ENCODE measurements at regions not wholly inside any gene's neighbourhood (a gene's known extent, or its start where the extent isn't known, plus 50 kb on each side); places are given as distances from the start of the nearest gene placed in this dataset.

GRCh38 chr14:81903477-81903876, 369.8 kb upstream of the SEL1L start:
- H3K36me3 ChIP-seq (ENCODE audit: control insufficient read depth in 1 of 2, insufficient read depth in 2 of 2, low read length in 1 of 2) = no peaks in the 10 kb centered on the region
- H3K9me3 ChIP-seq (ENCODE audit: control insufficient read depth, low read length) = peaks cover 3% of the 10 kb centered on the region
- DNase-seq = peak in 1 of 2 donors; percentile 65
- no peak overlapping the region for H3K27ac ChIP-seq (ENCODE audit: low read depth in 1 of 2, low read length in 2 of 2)
- H3K4me3 ChIP-seq (ENCODE audit: low read length in 2 of 2) = no peak overlapping the region
- H3K4me1 ChIP-seq (ENCODE audit: control insufficient read depth in 1 of 2, insufficient read depth in 2 of 2, low read length in 2 of 2) = no peaks in the 10 kb centered on the region
- 84 to 86% methylated on average over 5 of the region's 5 CpGs for WGBS, 2 donors
- intact Hi-C loops (cut with DNase I) = no loop called here
- no peak for ATAC-seq (ENCODE audit: low FRiP score)
- no peaks in the 10 kb centered on the region for H3K27me3 ChIP-seq (ENCODE audit: control insufficient read depth in 1 of 2, insufficient read depth in 2 of 2, low read length in 1 of 2)

GRCh38 chr14:81927070-81927469, 393.4 kb upstream of the SEL1L start:
- no peaks in the 10 kb centered on the region for H3K36me3 ChIP-seq (ENCODE audit: control insufficient read depth in 1 of 2, insufficient read depth in 2 of 2, low read length in 1 of 2)
- no peak overlapping the region for H3K4me3 ChIP-seq (ENCODE audit: low read length in 2 of 2)
- intact Hi-C loops (cut with DNase I) = no loop called here
- H3K27ac ChIP-seq (ENCODE audit: low read depth in 1 of 2, low read length in 2 of 2) = no peak overlapping the region
- no peaks in the 10 kb centered on the region for H3K9me3 ChIP-seq (ENCODE audit: control insufficient read depth, low read length)
- WGBS, 2 donors = 0 to 5% methylated on average over 1 of the region's 1 CpG
- ATAC-seq (ENCODE audit: low FRiP score) = no peak
- DNase-seq = no peak
- H3K4me1 ChIP-seq (ENCODE audit: control insufficient read depth in 1 of 2, insufficient read depth in 2 of 2, low read length in 2 of 2) = no peaks in the 10 kb centered on the region
- H3K27me3 ChIP-seq (ENCODE audit: control insufficient read depth in 1 of 2, insufficient read depth in 2 of 2, low read length in 1 of 2) = no peaks in the 10 kb centered on the region

- Histone ChIP-seq H3K4me3 (ENCODE audit: low read length in 2 of 2) (no peak overlapping the region), H3K27me3 (ENCODE audit: control insufficient read depth in 1 of 2, insufficient read depth in 2 of 2, low read length in 1 of 2) (peaks cover 0 to 2% of the 10 kb centered on the region in 2 donors), H3K27ac (ENCODE audit: low read depth in 1 of 2, low read length in 2 of 2) (no peak overlapping the region), H3K36me3 (ENCODE audit: control insufficient read depth in 1 of 2, insufficient read depth in 2 of 2, low read length in 1 of 2) (no peaks in the 10 kb centered on the region), H3K4me1 (ENCODE audit: control insufficient read depth in 1 of 2, insufficient read depth in 2 of 2, low read length in 2 of 2) (peaks cover 1 to 7% of the 10 kb centered on the region in 2 donors), H3K9me3 (ENCODE audit: control insufficient read depth, low read length) (no peaks in the 10 kb centered on the region)
- ATAC-seq (ENCODE audit: low FRiP score) = no peak
- no peak for DNase-seq
- WGBS, 2 donors = 78 to 83% methylated on average over 1 of the region's 1 CpG
- intact Hi-C loops (cut with DNase I) = no loop called here
These were observed 398.2 kb upstream of the SEL1L start for GRCh38 chr14:81931828-81932227.

GRCh38 chr14:81936348-81936747, 402.7 kb upstream of the SEL1L start:
- ATAC-seq (ENCODE audit: low FRiP score) = no peak
- WGBS, 2 donors = 3 to 12% methylated on average over 1 of the region's 1 CpG
- H3K36me3 ChIP-seq (ENCODE audit: control insufficient read depth in 1 of 2, insufficient read depth in 2 of 2, low read length in 1 of 2) = no peaks in the 10 kb centered on the region
- intact Hi-C loops (cut with DNase I) = no loop called here
- H3K27me3 ChIP-seq (ENCODE audit: control insufficient read depth in 1 of 2, insufficient read depth in 2 of 2, low read length in 1 of 2) = peaks cover 0 to 2% of the 10 kb centered on the region in 2 donors
- no peak overlapping the region for H3K27ac ChIP-seq (ENCODE audit: low read depth in 1 of 2, low read length in 2 of 2)
- H3K4me1 ChIP-seq (ENCODE audit: control insufficient read depth in 1 of 2, insufficient read depth in 2 of 2, low read length in 2 of 2) = peaks cover 1 to 10% of the 10 kb centered on the region in 2 donors
- H3K4me3 ChIP-seq (ENCODE audit: low read length in 2 of 2) = no peak overlapping the region
- no peaks in the 10 kb centered on the region for H3K9me3 ChIP-seq (ENCODE audit: control insufficient read depth, low read length)
- DNase-seq = no peak

- Histone ChIP-seq H3K27ac (ENCODE audit: low read depth in 1 of 2, low read length in 2 of 2) (no peak overlapping the region), H3K9me3 (ENCODE audit: control insufficient read depth, low read length) (no peaks in the 10 kb centered on the region), H3K27me3 (ENCODE audit: control insufficient read depth in 1 of 2, insufficient read depth in 2 of 2, low read length in 1 of 2) (peaks cover 0 to 2% of the 10 kb centered on the region in 2 donors), H3K4me3 (ENCODE audit: low read length in 2 of 2) (no peak overlapping the region), H3K36me3 (ENCODE audit: control insufficient read depth in 1 of 2, insufficient read depth in 2 of 2, low read length in 1 of 2) (no peaks in the 10 kb centered on the region), H3K4me1 (ENCODE audit: control insufficient read depth in 1 of 2, insufficient read depth in 2 of 2, low read length in 2 of 2) (peaks cover 1 to 10% of the 10 kb centered on the region in 2 donors)
- WGBS, 2 donors = 9 to 11% methylated on average over 1 of the region's 1 CpG
- ATAC-seq (ENCODE audit: low FRiP score) (no peak), DNase-seq (no peak)
- intact Hi-C loops (cut with DNase I) = no loop called here
These were observed 403.2 kb upstream of the SEL1L start for GRCh38 chr14:81936902-81937301.

GRCh38 chr14:81938341-81938740, 404.7 kb upstream of the SEL1L start:
- Histone ChIP-seq H3K4me3 (ENCODE audit: low read length in 2 of 2) (no peak overlapping the region), H3K27me3 (ENCODE audit: control insufficient read depth in 1 of 2, insufficient read depth in 2 of 2, low read length in 1 of 2) (no peaks in the 10 kb centered on the region), H3K27ac (ENCODE audit: low read depth in 1 of 2, low read length in 2 of 2) (no peak overlapping the region), H3K36me3 (ENCODE audit: control insufficient read depth in 1 of 2, insufficient read depth in 2 of 2, low read length in 1 of 2) (no peaks in the 10 kb centered on the region), H3K9me3 (ENCODE audit: control insufficient read depth, low read length) (no peaks in the 10 kb centered on the region), H3K4me1 (ENCODE audit: control insufficient read depth in 1 of 2, insufficient read depth in 2 of 2, low read length in 2 of 2) (peaks cover 1 to 10% of the 10 kb centered on the region in 2 donors)
- ATAC-seq (ENCODE audit: low FRiP score) = no peak
- intact Hi-C loops (cut with DNase I) = no loop called here
- no peak for DNase-seq
- WGBS, 2 donors = 59 to 64% methylated on average over 3 of the region's 3 CpGs

- ATAC-seq (ENCODE audit: low FRiP score) = no peak
These were observed 407.0 kb upstream of the SEL1L start for GRCh38 chr14:81940651-81941050.

GRCh38 chr14:81942071-81942470, 408.4 kb upstream of the SEL1L start:
- H3K27ac ChIP-seq (ENCODE audit: low read depth in 1 of 2, low read length in 2 of 2) = no peak overlapping the region
- intact Hi-C loops (cut with DNase I) = no loop called here
- no peaks in the 10 kb centered on the region for H3K27me3 ChIP-seq (ENCODE audit: control insufficient read depth in 1 of 2, insufficient read depth in 2 of 2, low read length in 1 of 2)
- peaks cover 0 to under 1% of the 10 kb centered on the region in 2 donors for H3K4me1 ChIP-seq (ENCODE audit: control insufficient read depth in 1 of 2, insufficient read depth in 2 of 2, low read length in 2 of 2)
- no peaks in the 10 kb centered on the region for H3K9me3 ChIP-seq (ENCODE audit: control insufficient read depth, low read length)
- no peak overlapping the region for H3K4me3 ChIP-seq (ENCODE audit: low read length in 2 of 2)
- ATAC-seq (ENCODE audit: low FRiP score) (no peak), DNase-seq (no peak)
- H3K36me3 ChIP-seq (ENCODE audit: control insufficient read depth in 1 of 2, insufficient read depth in 2 of 2, low read length in 1 of 2) = no peaks in the 10 kb centered on the region

More at GRCh38 chr14:81940651-81941050, 407.0 kb upstream of the SEL1L start:
- H3K27me3 ChIP-seq (ENCODE audit: control insufficient read depth in 1 of 2, insufficient read depth in 2 of 2, low read length in 1 of 2) = no peaks in the 10 kb centered on the region
- peaks cover 1 to 10% of the 10 kb centered on the region in 2 donors for H3K4me1 ChIP-seq (ENCODE audit: control insufficient read depth in 1 of 2, insufficient read depth in 2 of 2, low read length in 2 of 2)
- WGBS, 2 donors = 74 to 91% methylated on average over 1 of the region's 1 CpG
- H3K9me3 ChIP-seq (ENCODE audit: control insufficient read depth, low read length) = no peaks in the 10 kb centered on the region
- no peaks in the 10 kb centered on the region for H3K36me3 ChIP-seq (ENCODE audit: control insufficient read depth in 1 of 2, insufficient read depth in 2 of 2, low read length in 1 of 2)
- no peak overlapping the region for H3K27ac ChIP-seq (ENCODE audit: low read depth in 1 of 2, low read length in 2 of 2)
- no peak for DNase-seq
- H3K4me3 ChIP-seq (ENCODE audit: low read length in 2 of 2) = no peak overlapping the region
- intact Hi-C loops (cut with DNase I) = no loop called here

- peaks cover 0 to 2% of the 10 kb centered on the region in 2 donors for H3K4me1 ChIP-seq (ENCODE audit: control insufficient read depth in 1 of 2, insufficient read depth in 2 of 2, low read length in 2 of 2)
- no peaks in the 10 kb centered on the region for H3K27me3 ChIP-seq (ENCODE audit: control insufficient read depth in 1 of 2, insufficient read depth in 2 of 2, low read length in 1 of 2)
- H3K27ac ChIP-seq (ENCODE audit: low read depth in 1 of 2, low read length in 2 of 2) = no peak overlapping the region
- DNase-seq (no peak), ATAC-seq (ENCODE audit: low FRiP score) (no peak)
- WGBS, 2 donors = 54 to 60% methylated on average over 3 of the region's 3 CpGs
- no peak overlapping the region for H3K4me3 ChIP-seq (ENCODE audit: low read length in 2 of 2)
- intact Hi-C loops (cut with DNase I) = no loop called here
- no peaks in the 10 kb centered on the region for H3K36me3 ChIP-seq (ENCODE audit: control insufficient read depth in 1 of 2, insufficient read depth in 2 of 2, low read length in 1 of 2)
- H3K9me3 ChIP-seq (ENCODE audit: control insufficient read depth, low read length) = no peaks in the 10 kb centered on the region
These were observed 412.7 kb upstream of the SEL1L start for GRCh38 chr14:81946375-81946774.

Data from aorta (tissue), 5 donors.